ENCODE measurements at regions not wholly inside any gene's neighbourhood (a gene's known extent, or its start where the extent isn't known, plus 50 kb on each side); places are given as distances from the start of the nearest gene placed in this dataset.
"Not testable (repeated sequence)": the region's sequence is repeated elsewhere in the genome, so short reads cannot be mapped to it uniquely, and the experiment has no call there.

GRCh38 chr2:185381631-185382030 lies 357.0 kb upstream of the FSIP2 start:
- no peak for TF ChIP-seq JUND (IDR thresholded peaks at IDR 0.05; ENCODE audit: low read depth)
- in situ Hi-C loops (cut with HindIII; ENCODE audit: low pct_unique_long_range_greater_than_20kb, low sequenced_read_pairs) = no loop called here
- DNase-seq (ENCODE audit: low read depth in 1 of 2, low spot score in 1 of 2) = no peak

GRCh38 chr2:185384822-185385560 lies 353.6 kb upstream of the FSIP2 start:
- no peak for TF ChIP-seq JUND (IDR thresholded peaks at IDR 0.05; ENCODE audit: low read depth)
- in situ Hi-C loops (cut with HindIII; ENCODE audit: low pct_unique_long_range_greater_than_20kb, low sequenced_read_pairs) = no loop called here
- DNase-seq (ENCODE audit: low read depth in 1 of 2, low spot score in 1 of 2) = no peak

GRCh38 chr2:185388226-185388625 lies 350.4 kb upstream of the FSIP2 start:
- in situ Hi-C loops (cut with HindIII; ENCODE audit: low pct_unique_long_range_greater_than_20kb, low sequenced_read_pairs) = no loop called here
- no peak for DNase-seq (ENCODE audit: low read depth in 1 of 2, low spot score in 1 of 2)

GRCh38 chr2:185391543-185391942 lies 347.1 kb upstream of the FSIP2 start:
- in situ Hi-C loops (cut with HindIII; ENCODE audit: low pct_unique_long_range_greater_than_20kb, low sequenced_read_pairs) = no loop called here
- TF ChIP-seq JUND (IDR thresholded peaks at IDR 0.05; ENCODE audit: low read depth) = no peak
- DNase-seq (ENCODE audit: low read depth in 1 of 2, low spot score in 1 of 2) = no peak

More at GRCh38 chr2:185388226-185388625, 350.4 kb upstream of the FSIP2 start:
- no peak for TF ChIP-seq JUND (IDR thresholded peaks at IDR 0.05; ENCODE audit: low read depth)

GRCh38 chr2:185393091-185393490 lies 345.5 kb upstream of the FSIP2 start:
- no peak for TF ChIP-seq JUND (IDR thresholded peaks at IDR 0.05; ENCODE audit: low read depth)
- no peak for DNase-seq (ENCODE audit: low read depth in 1 of 2, low spot score in 1 of 2)
- in situ Hi-C loops (cut with HindIII; ENCODE audit: low pct_unique_long_range_greater_than_20kb, low sequenced_read_pairs) = no loop called here

- in situ Hi-C loops (cut with HindIII; ENCODE audit: low pct_unique_long_range_greater_than_20kb, low sequenced_read_pairs) = no loop called here
- no peak for TF ChIP-seq JUND (IDR thresholded peaks at IDR 0.05; ENCODE audit: low read depth)
- no peak for DNase-seq (ENCODE audit: low read depth in 1 of 2, low spot score in 1 of 2)
These were observed 336.1 kb upstream of the FSIP2 start for GRCh38 chr2:185402474-185402873.

GRCh38 chr2:185404578-185404977 lies 334.0 kb upstream of the FSIP2 start:
- no peak for TF ChIP-seq JUND (IDR thresholded peaks at IDR 0.05; ENCODE audit: low read depth)
- no peak for DNase-seq (ENCODE audit: low read depth in 1 of 2, low spot score in 1 of 2)
- in situ Hi-C loops (cut with HindIII; ENCODE audit: low pct_unique_long_range_greater_than_20kb, low sequenced_read_pairs) = no loop called here

- no peak for TF ChIP-seq JUND (IDR thresholded peaks at IDR 0.05; ENCODE audit: low read depth)
- no peak for DNase-seq (ENCODE audit: low read depth in 1 of 2, low spot score in 1 of 2)
- in situ Hi-C loops (cut with HindIII; ENCODE audit: low pct_unique_long_range_greater_than_20kb, low sequenced_read_pairs) = no loop called here
These were observed 321.5 kb upstream of the FSIP2 start for GRCh38 chr2:185417111-185417510.

GRCh38 chr2:185417688-185418087 lies 320.9 kb upstream of the FSIP2 start:
- in situ Hi-C loops (cut with HindIII; ENCODE audit: low pct_unique_long_range_greater_than_20kb, low sequenced_read_pairs) = no loop called here
- DNase-seq (ENCODE audit: low read depth in 1 of 2, low spot score in 1 of 2) = no peak
- no peak for TF ChIP-seq JUND (IDR thresholded peaks at IDR 0.05; ENCODE audit: low read depth)

- in situ Hi-C loops (cut with HindIII; ENCODE audit: low pct_unique_long_range_greater_than_20kb, low sequenced_read_pairs) = not testable (repeated sequence)
- peak in 1 of 2 experiments; percentile 12 for DNase-seq (ENCODE audit: low read depth in 1 of 2, low spot score in 1 of 2)
These were observed 313.5 kb upstream of the FSIP2 start for GRCh38 chr2:185424958-185425629.

GRCh38 chr2:185428000-185428399 lies 310.6 kb upstream of the FSIP2 start:
- in situ Hi-C loops (cut with HindIII; ENCODE audit: low pct_unique_long_range_greater_than_20kb, low sequenced_read_pairs) = no loop called here
- no peak for TF ChIP-seq JUND (IDR thresholded peaks at IDR 0.05; ENCODE audit: low read depth)
- no peak for DNase-seq (ENCODE audit: low read depth in 1 of 2, low spot score in 1 of 2)

GRCh38 chr2:185433824-185434223 lies 304.8 kb upstream of the FSIP2 start:
- DNase-seq (ENCODE audit: low read depth in 1 of 2, low spot score in 1 of 2) = no peak
- in situ Hi-C loops (cut with HindIII; ENCODE audit: low pct_unique_long_range_greater_than_20kb, low sequenced_read_pairs) = no loop called here
- TF ChIP-seq JUND (IDR thresholded peaks at IDR 0.05; ENCODE audit: low read depth) = no peak

- DNase-seq (ENCODE audit: low read depth in 1 of 2, low spot score in 1 of 2) = no peak
- TF ChIP-seq JUND (IDR thresholded peaks at IDR 0.05; ENCODE audit: low read depth) = no peak
- in situ Hi-C loops (cut with HindIII; ENCODE audit: low pct_unique_long_range_greater_than_20kb, low sequenced_read_pairs) = no loop called here
These were observed 301.7 kb upstream of the FSIP2 start for GRCh38 chr2:185436787-185437372.

Measured in T47D (cell line).